Esophagus muscularis mucosa (tissue), 4 donors: ENCODE measurements at regions not wholly inside any gene's neighbourhood (a gene's known extent, or its start where the extent isn't known, plus 50 kb on each side); places are given as distances from the start of the nearest gene placed in this dataset.

Source experiments
- EP300 ChIP-seq: sonication (generic); formaldehyde crosslinking; IDR thresholded peaks from one replicate; pipeline ENCODE4 v1.6.1; 2017; ENCODE audit warnings: antibody characterized with exemption
- POLR2A ChIP-seq: fragments of 450-650 bp; IDR thresholded peaks from one replicate; pipeline ENCODE4 v1.6.1; 2017; ENCODE audit warnings: antibody characterized with exemption, moderate library complexity, mild to moderate bottlenecking, low read depth
- TF ChIP-seq, protein P1 (sequence below), 3 experiments: fragments of 200-600 bp in 2 of 3; fragments of 450-650 bp in 1 of 3; sonication (generic) in 2 of 3; IDR thresholded peaks; one replicate each; pipeline ENCODE4 v1.5.1; 2017 to 2019; ENCODE audit warnings: antibody characterized with exemption in 3 of 3, mild to moderate bottlenecking in 2 of 3, moderate library complexity in 1 of 3

DNA sequence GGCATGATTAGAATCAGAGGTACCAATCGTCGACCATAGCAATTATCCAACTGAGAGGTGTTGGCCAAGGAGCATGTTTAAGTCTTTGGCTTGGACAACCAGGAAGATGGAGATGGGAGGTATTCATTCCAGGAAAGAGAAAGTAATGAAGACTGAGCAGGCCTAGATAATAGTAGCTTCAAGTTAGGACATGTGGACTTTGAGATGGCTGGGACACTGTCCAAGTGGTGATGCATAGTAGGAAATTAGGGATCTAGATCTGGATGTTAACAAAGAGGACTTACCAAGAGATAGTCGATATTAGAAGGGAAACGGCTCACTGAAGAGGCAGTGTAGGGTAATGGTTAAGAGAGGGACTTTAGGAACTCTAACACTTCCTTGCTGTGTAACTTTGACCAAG, 266.7 kb downstream of the FAM76B start:
- TF ChIP-seq, protein P1, sequence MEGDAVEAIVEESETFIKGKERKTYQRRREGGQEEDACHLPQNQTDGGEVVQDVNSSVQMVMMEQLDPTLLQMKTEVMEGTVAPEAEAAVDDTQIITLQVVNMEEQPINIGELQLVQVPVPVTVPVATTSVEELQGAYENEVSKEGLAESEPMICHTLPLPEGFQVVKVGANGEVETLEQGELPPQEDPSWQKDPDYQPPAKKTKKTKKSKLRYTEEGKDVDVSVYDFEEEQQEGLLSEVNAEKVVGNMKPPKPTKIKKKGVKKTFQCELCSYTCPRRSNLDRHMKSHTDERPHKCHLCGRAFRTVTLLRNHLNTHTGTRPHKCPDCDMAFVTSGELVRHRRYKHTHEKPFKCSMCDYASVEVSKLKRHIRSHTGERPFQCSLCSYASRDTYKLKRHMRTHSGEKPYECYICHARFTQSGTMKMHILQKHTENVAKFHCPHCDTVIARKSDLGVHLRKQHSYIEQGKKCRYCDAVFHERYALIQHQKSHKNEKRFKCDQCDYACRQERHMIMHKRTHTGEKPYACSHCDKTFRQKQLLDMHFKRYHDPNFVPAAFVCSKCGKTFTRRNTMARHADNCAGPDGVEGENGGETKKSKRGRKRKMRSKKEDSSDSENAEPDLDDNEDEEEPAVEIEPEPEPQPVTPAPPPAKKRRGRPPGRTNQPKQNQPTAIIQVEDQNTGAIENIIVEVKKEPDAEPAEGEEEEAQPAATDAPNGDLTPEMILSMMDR (IDR thresholded peaks at IDR 0.05) = no peak
- TF ChIP-seq EP300 (no peak), POLR2A (no peak)
